Epithelial cell of esophagus (primary cell): ENCODE measurements at regions not wholly inside any gene's neighbourhood (a gene's known extent, or its start where the extent isn't known, plus 50 kb on each side); places are given as distances from the start of the nearest gene placed in this dataset.

Experiments
- DNase-seq: peaks from one replicate; pipeline ENCODE4 v3.0.0; 2010; ENCODE audit warnings: low read depth
- H3K4me3 ChIP-seq: 2 replicates; pipeline ENCODE4 v1.5.1; 2011; ENCODE audit warnings: mild to moderate bottlenecking, low read length, control low read depth
- CTCF ChIP-seq: IDR thresholded peaks from 2 replicates; pipeline ENCODE4 v1.5.1; 2011; ENCODE audit warnings: low read depth, mild to moderate bottlenecking, low read length, control low read depth, inconsistent platforms; ENCODE audit not compliant: insufficient read depth; ENCODE audit errors: missing control alignments

DNA sequence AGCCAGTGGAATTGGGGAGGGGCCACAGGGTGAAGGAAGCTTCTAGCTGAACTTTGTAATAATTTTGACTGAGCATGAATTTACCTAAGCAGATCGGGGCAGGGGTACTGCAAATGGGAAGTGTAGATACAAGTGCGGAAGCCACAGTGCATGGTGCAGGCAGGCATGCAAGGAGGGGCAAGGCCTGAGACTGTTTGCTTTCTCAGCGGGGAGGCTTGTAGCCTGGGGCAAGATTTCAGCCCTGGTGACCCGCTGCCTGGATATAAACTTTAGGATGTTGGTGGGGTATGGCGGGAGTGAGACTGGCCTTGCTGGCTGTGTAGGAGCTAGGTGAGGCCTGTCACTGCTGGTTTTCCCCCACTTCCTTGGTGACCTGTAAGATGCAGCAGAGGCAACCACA, 266.4 kb upstream of the PREP start:
- H3K4me3 ChIP-seq, result no peak overlapping the region
- TF ChIP-seq CTCF, result no peak
- no peak for DNase-seq

- no peak overlapping the region for H3K4me3 ChIP-seq
- DNase-seq, result no peak
- TF ChIP-seq CTCF, result no peak
These were observed 264.2 kb upstream of the PREP start for GRCh38 chr6:105667056-105667455.

GRCh38 chr6:105664931-105665330, 262.0 kb upstream of the PREP start:
- no peak for DNase-seq
- TF ChIP-seq CTCF, result no peak
- no peak overlapping the region for H3K4me3 ChIP-seq

GRCh38 chr6:105651969-105652368, 249.1 kb upstream of the PREP start:
- no peak for DNase-seq
- H3K4me3 ChIP-seq, result no peak overlapping the region
- no peak for TF ChIP-seq CTCF

GRCh38 chr6:105650347-105650746, 247.5 kb upstream of the PREP start:
- DNase-seq, result no peak
- no peak overlapping the region for H3K4me3 ChIP-seq
- TF ChIP-seq CTCF, result no peak

GRCh38 chr6:105649192-105649591, 246.3 kb upstream of the PREP start:
- TF ChIP-seq CTCF, result no peak
- DNase-seq, result no peak
- no peak overlapping the region for H3K4me3 ChIP-seq

DNA sequence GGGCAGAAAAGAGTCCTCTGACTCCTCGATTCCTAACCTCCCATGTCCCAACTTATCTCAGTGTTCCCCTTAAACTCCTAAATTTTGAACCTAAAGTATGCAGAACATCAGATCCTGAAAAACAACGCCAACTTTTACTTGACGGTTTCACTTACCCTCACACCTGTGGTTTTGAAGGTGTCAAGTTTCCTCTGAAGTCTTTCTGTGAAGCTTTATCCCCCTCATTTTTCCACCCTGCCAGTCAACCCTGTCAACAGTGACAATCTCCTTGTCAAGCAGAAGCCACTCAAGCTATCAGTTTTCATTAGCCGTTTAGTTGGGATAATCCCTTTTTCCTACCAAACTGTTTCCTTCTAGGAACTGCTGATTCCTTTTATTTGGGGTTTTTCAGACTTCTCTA, 245.4 kb upstream of the PREP start:
- no peak for TF ChIP-seq CTCF
- H3K4me3 ChIP-seq, result no peak overlapping the region
- no peak for DNase-seq
